ENCODE measurements at regions not wholly inside any gene's neighbourhood (a gene's known extent, or its start where the extent isn't known, plus 50 kb on each side); places are given as distances from the start of the nearest gene placed in this dataset.

GRCh38 chr20:11270566-11270965, 596.8 kb upstream of the JAG1 start:
- Histone ChIP-seq H3K79me2 (replicated peaks; ENCODE audit: insufficient read depth, low read length) (no peaks in the 10 kb centered on the region), H3K4me2 (ENCODE audit: low read length) (no peak overlapping the region), H3K9me3 (ENCODE audit: low read length) (no peaks in the 10 kb centered on the region), H3K9ac (ENCODE audit: low read length) (no peak overlapping the region), H3K27ac (ENCODE audit: low read length) (no peak overlapping the region), H3F3A (ENCODE audit: insufficient read depth, low read length, poor library complexity, severe bottlenecking) (no peaks in the 10 kb centered on the region), H2AFZ (ENCODE audit: low read depth, low read length) (no peak overlapping the region), H3K4me3 (ENCODE audit: low read length) (no peak overlapping the region), H4K20me1 (ENCODE audit: insufficient read depth) (no peaks in the 10 kb centered on the region), H3K36me3 (ENCODE audit: insufficient read depth, low read length) (no peaks in the 10 kb centered on the region), H3K27me3 (ENCODE audit: insufficient read depth, low read depth, low read length) (no peaks in the 10 kb centered on the region), H3K9me2 (ENCODE audit: insufficient read depth, low read length) (no peaks in the 10 kb centered on the region)
- TF ChIP-seq TAF1 (IDR thresholded peaks at IDR 0.05; ENCODE audit: low read depth) (no peak), EP300 (conservative IDR thresholded peaks at IDR 0.05; ENCODE audit: poor library complexity, severe bottlenecking) (no peak), RAD21 (conservative IDR thresholded peaks at IDR 0.05) (no peak), MXI1 (conservative IDR thresholded peaks at IDR 0.05; ENCODE audit: poor library complexity, severe bottlenecking) (no peak), POLR2AphosphoS5 (IDR thresholded peaks at IDR 0.05) (no peak), SMC3 (conservative IDR thresholded peaks at IDR 0.05; ENCODE audit: poor library complexity) (no peak), REST (IDR thresholded peaks at IDR 0.05; ENCODE audit: borderline replicate concordance) (no peak), EZH2 (IDR thresholded peaks at IDR 0.05; ENCODE audit: borderline replicate concordance, insufficient read depth, low read length, poor library complexity, severe bottlenecking) (no peak)
- TF ChIP-seq, protein P1, sequence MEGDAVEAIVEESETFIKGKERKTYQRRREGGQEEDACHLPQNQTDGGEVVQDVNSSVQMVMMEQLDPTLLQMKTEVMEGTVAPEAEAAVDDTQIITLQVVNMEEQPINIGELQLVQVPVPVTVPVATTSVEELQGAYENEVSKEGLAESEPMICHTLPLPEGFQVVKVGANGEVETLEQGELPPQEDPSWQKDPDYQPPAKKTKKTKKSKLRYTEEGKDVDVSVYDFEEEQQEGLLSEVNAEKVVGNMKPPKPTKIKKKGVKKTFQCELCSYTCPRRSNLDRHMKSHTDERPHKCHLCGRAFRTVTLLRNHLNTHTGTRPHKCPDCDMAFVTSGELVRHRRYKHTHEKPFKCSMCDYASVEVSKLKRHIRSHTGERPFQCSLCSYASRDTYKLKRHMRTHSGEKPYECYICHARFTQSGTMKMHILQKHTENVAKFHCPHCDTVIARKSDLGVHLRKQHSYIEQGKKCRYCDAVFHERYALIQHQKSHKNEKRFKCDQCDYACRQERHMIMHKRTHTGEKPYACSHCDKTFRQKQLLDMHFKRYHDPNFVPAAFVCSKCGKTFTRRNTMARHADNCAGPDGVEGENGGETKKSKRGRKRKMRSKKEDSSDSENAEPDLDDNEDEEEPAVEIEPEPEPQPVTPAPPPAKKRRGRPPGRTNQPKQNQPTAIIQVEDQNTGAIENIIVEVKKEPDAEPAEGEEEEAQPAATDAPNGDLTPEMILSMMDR (IDR thresholded peaks at IDR 0.05; ENCODE audit: poor library complexity, severe bottlenecking) = no peak

- H3F3A ChIP-seq (ENCODE audit: insufficient read depth, low read length, poor library complexity, severe bottlenecking) = no peaks in the 10 kb centered on the region
- no peaks in the 10 kb centered on the region for H3K9me2 ChIP-seq (ENCODE audit: insufficient read depth, low read length)
- no peak overlapping the region for H2AFZ ChIP-seq (ENCODE audit: low read depth, low read length)
- H3K4me2 ChIP-seq (ENCODE audit: low read length) = no peak overlapping the region
- TF ChIP-seq REST (IDR thresholded peaks at IDR 0.05; ENCODE audit: borderline replicate concordance) (no peak), EP300 (conservative IDR thresholded peaks at IDR 0.05; ENCODE audit: poor library complexity, severe bottlenecking) (no peak), MXI1 (conservative IDR thresholded peaks at IDR 0.05; ENCODE audit: poor library complexity, severe bottlenecking) (no peak), TAF1 (IDR thresholded peaks at IDR 0.05; ENCODE audit: low read depth) (no peak), SMC3 (conservative IDR thresholded peaks at IDR 0.05; ENCODE audit: poor library complexity) (no peak), EZH2 (IDR thresholded peaks at IDR 0.05; ENCODE audit: borderline replicate concordance, insufficient read depth, low read length, poor library complexity, severe bottlenecking) (no peak), POLR2AphosphoS5 (IDR thresholded peaks at IDR 0.05) (no peak), RAD21 (conservative IDR thresholded peaks at IDR 0.05) (no peak)
- TF ChIP-seq, protein P1 (IDR thresholded peaks at IDR 0.05; ENCODE audit: poor library complexity, severe bottlenecking) = no peak
- no peak overlapping the region for H3K9ac ChIP-seq (ENCODE audit: low read length)
- H4K20me1 ChIP-seq (ENCODE audit: insufficient read depth) = no peaks in the 10 kb centered on the region
- no peaks in the 10 kb centered on the region for H3K9me3 ChIP-seq (ENCODE audit: low read length)
- no peak overlapping the region for H3K4me3 ChIP-seq (ENCODE audit: low read length)
- H3K36me3 ChIP-seq (ENCODE audit: insufficient read depth, low read length) = no peaks in the 10 kb centered on the region
- no peak overlapping the region for H3K27ac ChIP-seq (ENCODE audit: low read length)
- H3K27me3 ChIP-seq (ENCODE audit: insufficient read depth, low read depth, low read length) = no peaks in the 10 kb centered on the region
- H3K79me2 ChIP-seq (replicated peaks; ENCODE audit: insufficient read depth, low read length) = no peaks in the 10 kb centered on the region
Observed at GRCh38 chr20:11271319-11271718, 597.5 kb upstream of the JAG1 start.

Measured in neural cell (in vitro differentiated cells).